Endothelial cell of umbilical vein (primary cell): ENCODE measurements at regions not wholly inside any gene's neighbourhood (a gene's known extent, or its start where the extent isn't known, plus 50 kb on each side); places are given as distances from the start of the nearest gene placed in this dataset.

ENCODE experiments used
- BruUV-seq: library from RNA; stranded (reverse); fragments of 400-500 nt; replicated peaks from 2 replicates; lab custom pipeline; 2021; lab: Mats Ljungman, UMichigan
- CTCF ChIA-PET: fragments of 300-600, 350-600 bp; sonication (Branson Sonifier 250); formaldehyde crosslinking; loops from one replicate; lab custom pipeline; 2021; ENCODE audit warnings: antibody characterized with exemption, inconsistent platforms; lab: Charles Lee
- POLR2A ChIA-PET: fragments of 300-600, 350-600 bp; sonication (Branson Sonifier 250); formaldehyde crosslinking; loops from one replicate; lab custom pipeline; 2021; ENCODE audit warnings: antibody characterized with exemption, inconsistent platforms; lab: Charles Lee
- DNase-seq: peaks from one replicate; pipeline ENCODE4 v3.0.0-alpha.2; 2011; ENCODE audit warnings: low read depth, low spot score
- FAIRE-seq: peaks from 2 replicates; lab custom pipeline; 2011; peaks lifted over from hg19 to GRCh38; lab: Jason Lieb, UNC
- H2AFZ ChIP-seq: 2 replicates; pipeline ENCODE4 v1.6.0; 2012; ENCODE audit warnings: low read depth, low read length, control low read depth, inconsistent platforms
- H3K27ac ChIP-seq: 2 replicates; pipeline ENCODE4 v1.5.1; 2011; ENCODE audit warnings: low read depth, mild to moderate bottlenecking, control low read depth, low read length, moderate library complexity; ENCODE audit not compliant: insufficient read depth
- H3K27me3 ChIP-seq, 2 experiments: 2 replicates each; pipeline versions ENCODE4 v1.6.0 to v1.6.1; 2011; ENCODE audit warnings: low read length in 2 of 2, mixed read lengths in 1 of 2; ENCODE audit not compliant: control insufficient read depth in 2 of 2, insufficient read depth in 2 of 2
- H3K36me3 ChIP-seq, 2 experiments: 2 replicates in 1 of 2; 3 replicates in 1 of 2; pipeline ENCODE4 v1.5.1; 2011; ENCODE audit warnings: low read length in 2 of 2, mild to moderate bottlenecking in 1 of 2, moderate library complexity in 1 of 2; ENCODE audit not compliant: control insufficient read depth in 2 of 2, insufficient read depth in 2 of 2; ENCODE audit errors: extremely low read depth in 1 of 2
- H3K4me1 ChIP-seq: 3 replicates; pipeline ENCODE4 v1.5.1; 2011; ENCODE audit warnings: mild to moderate bottlenecking, low read length; ENCODE audit not compliant: control insufficient read depth, insufficient read depth; ENCODE audit errors: extremely low read depth
- H3K4me2 ChIP-seq: 2 replicates; pipeline ENCODE4 v1.6.1; 2011; ENCODE audit warnings: low read length, control low read depth, mixed read lengths; ENCODE audit not compliant: insufficient read depth
- H3K4me3 ChIP-seq, 3 experiments: fragments of 200-600 bp in 1 of 3; sonication (generic), shearing (Covaris generic) in 1 of 3; replicated peaks in 1 of 3; 2 replicates each; pipeline ENCODE4 v1.5.1; 2011 to 2016; ENCODE audit warnings: control low read depth in 3 of 3, low read length in 3 of 3, mild to moderate bottlenecking in 2 of 3, inconsistent platforms in 1 of 3, low read depth in 1 of 3, moderate library complexity in 1 of 3; ENCODE audit not compliant: insufficient read depth in 1 of 3
- H3K79me2 ChIP-seq: 2 replicates; pipeline ENCODE4 v1.6.0; 2012; ENCODE audit warnings: low read length, inconsistent platforms; ENCODE audit not compliant: control insufficient read depth, insufficient read depth
- H3K9ac ChIP-seq: replicated peaks from 2 replicates; pipeline ENCODE3; 2011; ENCODE audit warnings: low read length, control low read depth; ENCODE audit not compliant: insufficient read depth; ENCODE audit errors: extremely low read depth
- H3K9me1 ChIP-seq: replicated peaks from 3 replicates; pipeline ENCODE4 v1.6.0; 2011; ENCODE audit warnings: mild to moderate bottlenecking, low read length; ENCODE audit not compliant: control insufficient read depth, insufficient read depth; ENCODE audit errors: extremely low read depth
- H3K9me3 ChIP-seq: replicated peaks from 2 replicates; pipeline ENCODE4 v1.5.1; 2012; ENCODE audit warnings: low read length, inconsistent platforms; ENCODE audit not compliant: control insufficient read depth, insufficient read depth
- H4K20me1 ChIP-seq: replicated peaks from 2 replicates; pipeline ENCODE3; 2011; ENCODE audit warnings: mild to moderate bottlenecking, low read length; ENCODE audit not compliant: control insufficient read depth, insufficient read depth; ENCODE audit errors: extremely low read depth
- GATA2 ChIP-seq: IDR thresholded peaks from 2 replicates; pipeline ENCODE4 v1.7.0; 2011; ENCODE audit warnings: low read depth, mild to moderate bottlenecking, moderate library complexity, mixed read lengths, low read length; ENCODE audit not compliant: insufficient read length, insufficient read depth
- POLR2A ChIP-seq: IDR thresholded peaks from 2 replicates; pipeline ENCODE4 v1.6.1; 2012; ENCODE audit warnings: low read depth, mild to moderate bottlenecking, control low read depth, low read length
- POLR2AphosphoS5 ChIP-seq: IDR thresholded peaks from 2 replicates; pipeline ENCODE4 v1.6.1; 2012; ENCODE audit warnings: low read depth, mild to moderate bottlenecking, control low read depth, low read length, moderate library complexity; ENCODE audit not compliant: insufficient read depth
- dilution Hi-C: fragments of 300-500 bp; cut with MboI; formaldehyde crosslinking; loops from one replicate; pipeline ENCODE4 v1.15.0; 2019; ENCODE audit warnings: low sequenced_read_pairs; ENCODE audit not compliant: extremely low pct_ligation_motif_present
- intact Hi-C: fragments of 100-400 bp; cut with micrococcal nuclease; formaldehyde crosslinking; loops from one replicate; pipeline ENCODE4 v1.10.0; 2022
- TF ChIP-seq, protein P1 (sequence below): IDR thresholded peaks from 2 replicates; pipeline ENCODE4 v1.6.1; 2011; ENCODE audit not compliant: insufficient read depth, insufficient read length

DNA sequence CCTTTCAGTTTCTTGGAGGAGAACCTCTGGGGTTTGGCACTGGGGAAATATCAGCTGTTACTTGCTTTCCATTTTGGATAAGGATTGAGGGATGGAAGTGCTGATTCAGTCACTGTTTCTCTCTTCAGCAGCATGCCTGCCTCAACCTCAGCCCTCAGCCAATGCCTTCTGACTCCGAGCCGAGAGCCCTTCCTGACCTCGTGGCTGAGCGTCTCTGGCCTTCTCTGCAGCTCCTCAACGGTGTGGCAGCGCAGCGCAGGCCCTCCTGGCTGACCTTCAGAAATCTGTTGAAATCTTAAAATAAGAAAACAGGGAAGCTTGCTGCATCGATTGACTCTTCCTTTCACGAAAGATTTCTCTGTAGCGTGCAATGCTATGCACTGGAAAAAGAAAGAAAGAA, 434.3 kb upstream of the FAT1 start:
- H3K9me3 ChIP-seq = peaks cover 2% of the 10 kb centered on the region
- H3K4me3 ChIP-seq = no peak overlapping the region
- no peaks in the 10 kb centered on the region for H3K4me1 ChIP-seq
- no peaks in the 10 kb centered on the region for H3K9me1 ChIP-seq
- intact Hi-C loops (no loop called here), dilution Hi-C loops (no loop called here)
- no peaks in the 10 kb centered on the region for H3K36me3 ChIP-seq
- H2AFZ ChIP-seq = no peak overlapping the region
- DNase-seq (no peak), FAIRE-seq (no peak)
- H3K27me3 ChIP-seq = no peaks in the 10 kb centered on the region
- no TSS peak for BruUV-seq
- CTCF ChIA-PET = no interaction called here
- H4K20me1 ChIP-seq = no peaks in the 10 kb centered on the region
- TF ChIP-seq POLR2AphosphoS5 (no peak), POLR2A (no peak)
- POLR2A ChIA-PET = no interaction called here
- H3K4me2 ChIP-seq = no peak overlapping the region
- no peaks in the 10 kb centered on the region for H3K79me2 ChIP-seq
- H3K27ac ChIP-seq = no peak overlapping the region
- H3K9ac ChIP-seq = no peak overlapping the region

DNA sequence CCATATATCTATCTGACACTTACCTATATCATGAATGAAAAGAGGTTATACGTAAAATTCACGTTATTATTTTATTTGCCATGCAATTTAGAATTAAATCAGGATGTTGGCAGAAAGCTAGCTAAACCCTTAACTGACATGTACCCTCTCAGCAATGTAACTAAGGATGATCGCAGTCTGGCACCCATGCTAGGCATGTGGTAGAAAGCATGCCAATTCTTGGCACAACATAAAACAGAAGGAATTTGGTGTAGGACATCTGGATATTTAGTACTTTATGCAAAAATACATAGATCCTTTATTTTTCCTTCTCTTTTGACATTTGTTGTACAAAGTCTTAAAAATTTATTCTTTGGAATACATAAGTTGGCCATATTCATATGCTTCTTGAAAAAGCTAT, 436.8 kb upstream of the FAT1 start:
- dilution Hi-C loops = no loop called here
- Histone ChIP-seq H3K27me3 (no peaks in the 10 kb centered on the region), H3K36me3 (no peaks in the 10 kb centered on the region), H3K4me2 (no peak overlapping the region), H2AFZ (no peak overlapping the region), H3K9me3 (peaks cover 2% of the 10 kb centered on the region), H3K4me3 (no peak overlapping the region), H3K27ac (no peak overlapping the region), H3K79me2 (no peaks in the 10 kb centered on the region), H4K20me1 (no peaks in the 10 kb centered on the region), H3K4me1 (no peaks in the 10 kb centered on the region), H3K9me1 (no peaks in the 10 kb centered on the region), H3K9ac (no peak overlapping the region)
- intact Hi-C loops = no loop called here
- TF ChIP-seq, protein P1, sequence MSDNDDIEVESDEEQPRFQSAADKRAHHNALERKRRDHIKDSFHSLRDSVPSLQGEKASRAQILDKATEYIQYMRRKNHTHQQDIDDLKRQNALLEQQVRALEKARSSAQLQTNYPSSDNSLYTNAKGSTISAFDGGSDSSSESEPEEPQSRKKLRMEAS = no peak
- TF ChIP-seq POLR2AphosphoS5 = no peak
- TF ChIP-seq GATA2 = no peak
- ChIA-PET POLR2A (no interaction called here), CTCF (interaction anchor here (1.1 kb wide), 1 partner anchor 12 kb away, joined by 3 read pairs; no protein-coding TSS in a partner anchor)
- DNase-seq (no peak), FAIRE-seq (no peak)
- no TSS peak for BruUV-seq
